GM12892 (cell line): ENCODE measurements at regions not wholly inside any gene's neighbourhood (a gene's known extent, or its start where the extent isn't known, plus 50 kb on each side); places are given as distances from the start of the nearest gene placed in this dataset.
"Not testable (repeated sequence)": the region's sequence is repeated elsewhere in the genome, so short reads cannot be mapped to it uniquely, and the experiment has no call there.

Experiments used
- POLR2A ChIP-seq: IDR thresholded peaks from 2 replicates; pipeline ENCODE4 v1.6.1; 2011; ENCODE audit warnings: low read depth, low read length, control low read depth
- TAF1 ChIP-seq: IDR thresholded peaks from 2 replicates; pipeline ENCODE4 v1.6.1; 2011; ENCODE audit warnings: low read depth, mild to moderate bottlenecking, control low read depth, low read length, borderline replicate concordance

- not testable (repeated sequence) for TF ChIP-seq POLR2A, TAF1
Measured at GRCh38 chr20:30376430-30376766, 881.1 kb upstream of the DEFB115 start.
